NCI-H748 treated with DMSO at 0.1 percent for 48 hours (cell line): ENCODE measurements at regions not wholly inside any gene's neighbourhood (a gene's known extent, or its start where the extent isn't known, plus 50 kb on each side); places are given as distances from the start of the nearest gene placed in this dataset.
"Not testable (repeated sequence)": the region's sequence is repeated elsewhere in the genome, so short reads cannot be mapped to it uniquely, and the experiment has no call there.

Experiments
- DNase-seq: peaks from one replicate; lab custom pipeline; 2025; lab: John Stamatoyannopoulos, UW

GRCh38 chr20:5390720-5391119 is 74.0 kb upstream of the PROKR2 start:
- no peak for DNase-seq

GRCh38 chr20:5386846-5387245 is 70.1 kb upstream of the PROKR2 start:
- DNase-seq: not testable (repeated sequence)

- not testable (repeated sequence) for DNase-seq
Measured at GRCh38 chr20:5381527-5381926, 64.8 kb upstream of the PROKR2 start.

GRCh38 chr20:5377484-5377883 is 60.7 kb upstream of the PROKR2 start:
- DNase-seq: no peak

- no peak for DNase-seq
Measured at GRCh38 chr20:5376228-5376627, 59.5 kb upstream of the PROKR2 start.

- no peak for DNase-seq
Measured at GRCh38 chr20:5374171-5374570, 57.4 kb upstream of the PROKR2 start.

GRCh38 chr20:5372371-5372770 is 55.6 kb upstream of the PROKR2 start:
- DNase-seq: no peak

- DNase-seq: no peak
Measured at GRCh38 chr20:5369629-5370028, 52.9 kb upstream of the PROKR2 start.
